GM18502 (cell line): ENCODE measurements at regions not wholly inside any gene's neighbourhood (a gene's known extent, or its start where the extent isn't known, plus 50 kb on each side); places are given as distances from the start of the nearest gene placed in this dataset.

ENCODE experiments used
- ATAC-seq: cut with Tn5 transposase; IDR thresholded peaks from one replicate; pipeline ENCODE4 v1.9.1; 2021; ENCODE audit warnings: mild to moderate bottlenecking; ENCODE audit not compliant: unreplicated experiment, poor library complexity

- no peak for ATAC-seq
Measured at GRCh38 chr13:31894931-31895330, 136.6 kb upstream of the FRY start.

- ATAC-seq = no peak
Measured at GRCh38 chr13:31895691-31896090, 135.9 kb upstream of the FRY start.

- ATAC-seq = peak; percentile 51
Measured at GRCh38 chr13:31896427-31896826, 135.1 kb upstream of the FRY start.

GRCh38 chr13:31898378-31899071 lies 133.0 kb upstream of the FRY start:
- ATAC-seq = no peak

- no peak for ATAC-seq
Measured at GRCh38 chr13:31901985-31902384, 129.6 kb upstream of the FRY start.

GRCh38 chr13:31903111-31903815 lies 128.3 kb upstream of the FRY start:
- ATAC-seq = no peak

- no peak for ATAC-seq
Measured at GRCh38 chr13:31904941-31905824, 126.4 kb upstream of the FRY start.

GRCh38 chr13:31905961-31906360 lies 125.6 kb upstream of the FRY start:
- no peak for ATAC-seq

- no peak for ATAC-seq
Measured at GRCh38 chr13:31908696-31909411, 122.7 kb upstream of the FRY start.

GRCh38 chr13:31909864-31910551 lies 121.6 kb upstream of the FRY start:
- peak; percentile 60 for ATAC-seq

- ATAC-seq = no peak
Measured at GRCh38 chr13:31910633-31911032, 120.9 kb upstream of the FRY start.

GRCh38 chr13:31912647-31913401 lies 118.8 kb upstream of the FRY start:
- no peak for ATAC-seq

GRCh38 chr13:31913459-31913858 lies 118.1 kb upstream of the FRY start:
- ATAC-seq = no peak

- ATAC-seq = no peak
Measured at GRCh38 chr13:31914843-31915242, 116.7 kb upstream of the FRY start.

GRCh38 chr13:31918707-31919106 lies 112.9 kb upstream of the FRY start:
- ATAC-seq = no peak

GRCh38 chr13:31919241-31919640 lies 112.3 kb upstream of the FRY start:
- no peak for ATAC-seq

GRCh38 chr13:31919971-31920726 lies 111.4 kb upstream of the FRY start:
- ATAC-seq = no peak

- no peak for ATAC-seq
Measured at GRCh38 chr13:31920727-31921100, 110.9 kb upstream of the FRY start.
